ENCODE measurements at regions not wholly inside any gene's neighbourhood (a gene's known extent, or its start where the extent isn't known, plus 50 kb on each side); places are given as distances from the start of the nearest gene placed in this dataset.

DNA sequence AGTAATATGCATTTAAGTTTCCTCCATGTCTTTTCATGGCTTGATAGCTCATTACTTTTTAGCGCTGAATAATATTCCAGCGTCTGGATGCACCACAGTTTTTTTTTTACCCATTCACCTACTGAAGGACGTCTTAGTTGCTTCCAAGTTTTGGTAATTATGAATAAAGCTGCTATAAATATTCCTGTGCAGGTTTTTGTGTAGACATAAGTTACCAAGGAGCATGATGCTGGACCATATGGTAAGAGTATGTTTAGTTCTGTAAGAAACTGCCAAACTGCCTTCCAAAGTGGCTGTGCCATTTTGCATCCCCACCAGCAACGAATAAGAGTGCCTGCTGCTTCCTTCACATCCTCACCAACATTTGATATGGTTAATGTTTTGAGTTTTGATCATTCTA lies 195.6 kb downstream of the PIK3R1 start:
- TF ChIP-seq, protein P1, sequence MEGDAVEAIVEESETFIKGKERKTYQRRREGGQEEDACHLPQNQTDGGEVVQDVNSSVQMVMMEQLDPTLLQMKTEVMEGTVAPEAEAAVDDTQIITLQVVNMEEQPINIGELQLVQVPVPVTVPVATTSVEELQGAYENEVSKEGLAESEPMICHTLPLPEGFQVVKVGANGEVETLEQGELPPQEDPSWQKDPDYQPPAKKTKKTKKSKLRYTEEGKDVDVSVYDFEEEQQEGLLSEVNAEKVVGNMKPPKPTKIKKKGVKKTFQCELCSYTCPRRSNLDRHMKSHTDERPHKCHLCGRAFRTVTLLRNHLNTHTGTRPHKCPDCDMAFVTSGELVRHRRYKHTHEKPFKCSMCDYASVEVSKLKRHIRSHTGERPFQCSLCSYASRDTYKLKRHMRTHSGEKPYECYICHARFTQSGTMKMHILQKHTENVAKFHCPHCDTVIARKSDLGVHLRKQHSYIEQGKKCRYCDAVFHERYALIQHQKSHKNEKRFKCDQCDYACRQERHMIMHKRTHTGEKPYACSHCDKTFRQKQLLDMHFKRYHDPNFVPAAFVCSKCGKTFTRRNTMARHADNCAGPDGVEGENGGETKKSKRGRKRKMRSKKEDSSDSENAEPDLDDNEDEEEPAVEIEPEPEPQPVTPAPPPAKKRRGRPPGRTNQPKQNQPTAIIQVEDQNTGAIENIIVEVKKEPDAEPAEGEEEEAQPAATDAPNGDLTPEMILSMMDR (IDR thresholded peaks at IDR 0.05) = no peak
- TF ChIP-seq ZFX (IDR thresholded peaks at IDR 0.05; ENCODE audit: borderline replicate concordance) = no peak
